A673 (cell line): ENCODE measurements at regions not wholly inside any gene's neighbourhood (a gene's known extent, or its start where the extent isn't known, plus 50 kb on each side); places are given as distances from the start of the nearest gene placed in this dataset.
"Not testable (repeated sequence)": the region's sequence is repeated elsewhere in the genome, so short reads cannot be mapped to it uniquely, and the experiment has no call there.

ENCODE experiments used
- BruUV-seq: library from RNA; stranded (reverse); fragments of 400-500 nt; replicated peaks from 2 replicates; lab custom pipeline; 2021; lab: Mats Ljungman, UMichigan
- CTCF ChIA-PET: fragments of 300-600 bp; sonication (Branson Sonifier 250); formaldehyde crosslinking; loops from one replicate; lab custom pipeline; 2022; ENCODE audit warnings: antibody characterized with exemption; lab: Charles Lee
- POLR2A ChIA-PET: fragments of 300-600 bp; sonication (Branson Sonifier 250); formaldehyde crosslinking; loops from one replicate; lab custom pipeline; 2022; ENCODE audit warnings: antibody characterized with exemption; ENCODE audit not compliant: low non-redundant PET; lab: Charles Lee
- DNase-seq: peaks from one replicate; pipeline ENCODE4 v3.0.0-alpha.2; 2015; ENCODE audit warnings: low spot score
- H3K27ac ChIP-seq: fragments of 200-600 bp; sonication (generic); 2 replicates; pipeline ENCODE4 v1.5.1; 2016; ENCODE audit warnings: mixed run types, low read depth, mild to moderate bottlenecking, mixed read lengths, antibody characterized with exemption, low read length; ENCODE audit not compliant: poor library complexity, severe bottlenecking
- H3K27me3 ChIP-seq: fragments of 200-600 bp; sonication (generic); replicated peaks from 2 replicates; pipeline ENCODE4 v1.6.1; 2017; ENCODE audit warnings: mixed run types, low read depth, mild to moderate bottlenecking, mixed read lengths, antibody characterized with exemption, low read length; ENCODE audit not compliant: insufficient read depth, poor library complexity
- H3K36me3 ChIP-seq: fragments of 200-600 bp; sonication (generic); 2 replicates; pipeline ENCODE4 v1.6.1; 2016; ENCODE audit warnings: mixed run types, mild to moderate bottlenecking, mixed read lengths, antibody characterized with exemption, low read length; ENCODE audit not compliant: insufficient read depth, poor library complexity, severe bottlenecking
- H3K4me1 ChIP-seq: fragments of 200-600 bp; sonication (generic); 2 replicates; pipeline ENCODE4 v1.6.1; 2017; ENCODE audit warnings: mixed run types, mild to moderate bottlenecking, mixed read lengths, antibody characterized with exemption, low read length; ENCODE audit not compliant: insufficient read depth, poor library complexity, severe bottlenecking
- H3K4me3 ChIP-seq: fragments of 200-600 bp; sonication (generic); 2 replicates; pipeline ENCODE4 v1.5.1; 2016; ENCODE audit warnings: low read depth, mixed run types, mild to moderate bottlenecking, mixed read lengths, low read length; ENCODE audit not compliant: poor library complexity, severe bottlenecking
- H3K9me3 ChIP-seq: fragments of 200-600 bp; sonication (generic); 2 replicates; pipeline ENCODE4 v1.6.1; 2016; ENCODE audit warnings: mixed run types, low read depth, mild to moderate bottlenecking, mixed read lengths, antibody characterized with exemption, low read length; ENCODE audit not compliant: poor library complexity, severe bottlenecking
- EZH2 ChIP-seq: fragments of 200-600 bp; sonication (generic); IDR thresholded peaks from 2 replicates; pipeline ENCODE4 v1.6.1; 2017; ENCODE audit warnings: borderline replicate concordance, low read depth, mild to moderate bottlenecking, mixed read lengths, antibody characterized with exemption, low read length; ENCODE audit not compliant: poor library complexity, severe bottlenecking
- intact Hi-C: fragments of 100-400 bp; cut with micrococcal nuclease; formaldehyde crosslinking; loops from one replicate; pipeline ENCODE4 v1.10.0; 2022; ENCODE audit not compliant: unreplicated experiment
- TF ChIP-seq, protein P1 (sequence below): fragments of 300-800, 200-600 bp; sonication (generic); conservative IDR thresholded peaks from 2 replicates; pipeline ENCODE4 v1.5.1; 2017; ENCODE audit warnings: low read depth, mild to moderate bottlenecking, antibody characterized with exemption, low read length, moderate library complexity, mixed read lengths

DNA sequence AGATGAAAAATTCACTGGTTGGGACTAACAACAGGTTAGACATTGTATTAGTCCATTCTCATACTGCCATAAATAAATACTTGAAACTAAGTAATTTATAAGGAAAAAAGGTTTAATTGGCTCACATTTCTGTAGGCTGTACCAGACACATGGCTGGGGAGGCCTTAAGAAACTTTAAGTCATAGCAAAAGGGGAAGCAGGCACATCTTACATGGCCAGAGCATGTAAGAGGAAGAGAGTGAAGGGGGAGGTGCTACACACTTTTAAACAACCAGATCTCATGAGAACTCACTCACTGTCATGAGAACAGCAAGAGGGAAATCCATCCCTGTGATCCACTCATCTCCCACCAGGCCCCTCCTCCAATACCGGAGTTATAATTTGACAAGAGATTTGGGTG is 125.9 kb downstream of the SUCLA2 start:
- TF ChIP-seq, protein P1, sequence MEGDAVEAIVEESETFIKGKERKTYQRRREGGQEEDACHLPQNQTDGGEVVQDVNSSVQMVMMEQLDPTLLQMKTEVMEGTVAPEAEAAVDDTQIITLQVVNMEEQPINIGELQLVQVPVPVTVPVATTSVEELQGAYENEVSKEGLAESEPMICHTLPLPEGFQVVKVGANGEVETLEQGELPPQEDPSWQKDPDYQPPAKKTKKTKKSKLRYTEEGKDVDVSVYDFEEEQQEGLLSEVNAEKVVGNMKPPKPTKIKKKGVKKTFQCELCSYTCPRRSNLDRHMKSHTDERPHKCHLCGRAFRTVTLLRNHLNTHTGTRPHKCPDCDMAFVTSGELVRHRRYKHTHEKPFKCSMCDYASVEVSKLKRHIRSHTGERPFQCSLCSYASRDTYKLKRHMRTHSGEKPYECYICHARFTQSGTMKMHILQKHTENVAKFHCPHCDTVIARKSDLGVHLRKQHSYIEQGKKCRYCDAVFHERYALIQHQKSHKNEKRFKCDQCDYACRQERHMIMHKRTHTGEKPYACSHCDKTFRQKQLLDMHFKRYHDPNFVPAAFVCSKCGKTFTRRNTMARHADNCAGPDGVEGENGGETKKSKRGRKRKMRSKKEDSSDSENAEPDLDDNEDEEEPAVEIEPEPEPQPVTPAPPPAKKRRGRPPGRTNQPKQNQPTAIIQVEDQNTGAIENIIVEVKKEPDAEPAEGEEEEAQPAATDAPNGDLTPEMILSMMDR = no peak
- TF ChIP-seq EZH2 = no peak
- intact Hi-C loops = no loop called here
- no peaks in the 10 kb centered on the region for H3K36me3 ChIP-seq
- H3K9me3 ChIP-seq = peaks cover 8% of the 10 kb centered on the region
- H3K4me3 ChIP-seq = no peak overlapping the region
- no TSS peak for BruUV-seq
- no peak overlapping the region for H3K27ac ChIP-seq
- POLR2A ChIA-PET = no interaction called here
- H3K27me3 ChIP-seq = no peaks in the 10 kb centered on the region
- no peaks in the 10 kb centered on the region for H3K4me1 ChIP-seq
- CTCF ChIA-PET = no interaction called here
- DNase-seq = no peak

DNA sequence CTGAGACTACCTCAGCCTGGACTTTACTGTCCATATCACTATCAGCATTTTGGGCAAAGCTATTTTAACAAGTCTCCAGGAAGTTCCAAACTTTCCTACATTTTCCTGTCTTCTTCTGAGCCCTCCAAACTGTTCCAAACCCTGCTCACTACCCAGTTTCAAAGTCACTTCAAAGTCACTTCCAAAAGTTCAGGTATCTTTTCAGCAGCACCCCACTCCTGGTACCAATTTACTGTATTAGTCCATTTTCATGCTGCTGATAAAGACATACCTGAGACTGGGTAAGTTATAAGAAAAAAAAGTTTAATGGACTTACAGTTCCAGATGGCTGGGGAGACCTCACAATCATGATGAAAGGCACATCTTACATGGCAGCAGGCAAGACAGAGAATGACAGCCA is 127.1 kb downstream of the SUCLA2 start:
- H3K4me1 ChIP-seq, H3K9me3 ChIP-seq, H3K4me3 ChIP-seq, H3K27me3 ChIP-seq, H3K27ac ChIP-seq, H3K36me3 ChIP-seq, BruUV-seq, POLR2A ChIA-PET, CTCF ChIA-PET, intact Hi-C loops, DNase-seq: not testable (repeated sequence)

DNA sequence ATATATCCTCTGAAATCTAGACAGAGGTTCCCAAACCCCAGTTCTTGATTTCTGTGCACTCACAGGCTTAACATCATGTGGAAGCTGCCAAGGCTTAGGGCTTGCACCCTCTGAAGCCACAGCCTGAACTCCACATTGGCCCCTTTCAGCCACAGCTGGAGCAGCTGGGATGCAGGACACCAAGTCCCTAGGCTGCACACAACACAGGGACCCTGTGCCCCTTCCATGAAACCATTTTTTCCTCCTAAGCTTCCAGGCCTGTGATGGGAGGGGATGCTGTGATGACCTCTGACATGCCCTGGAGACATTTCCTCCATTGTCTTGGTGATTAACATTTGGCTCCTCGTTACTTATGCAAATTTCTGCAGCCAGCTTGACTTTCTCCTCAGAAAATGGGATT is 127.8 kb downstream of the SUCLA2 start:
- DNase-seq, H3K27ac ChIP-seq, H3K36me3 ChIP-seq, POLR2A ChIA-PET, H3K27me3 ChIP-seq, H3K9me3 ChIP-seq, intact Hi-C loops, BruUV-seq, CTCF ChIA-PET, H3K4me3 ChIP-seq, H3K4me1 ChIP-seq: not testable (repeated sequence)

DNA sequence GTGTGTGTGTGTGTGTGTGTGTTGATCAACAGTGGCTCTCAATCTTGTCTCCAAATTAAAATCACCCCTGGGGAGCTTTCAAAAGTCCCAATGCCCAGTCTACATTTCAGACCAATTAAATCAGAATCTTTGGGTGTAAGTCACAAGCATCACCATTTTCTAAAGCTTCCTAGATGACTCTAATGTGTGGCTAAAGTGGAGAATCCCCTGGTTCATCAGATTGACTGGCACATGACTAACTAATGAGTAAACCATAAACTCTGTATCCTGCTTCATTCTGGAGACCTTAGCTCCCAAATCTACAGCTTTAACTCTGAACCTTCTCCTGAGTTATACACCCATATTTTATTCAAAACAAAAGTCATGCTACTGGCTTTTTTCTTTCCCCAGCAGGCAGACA is 131.3 kb downstream of the SUCLA2 start:
- Histone ChIP-seq H3K36me3 (no peaks in the 10 kb centered on the region), H3K4me1 (no peaks in the 10 kb centered on the region), H3K9me3 (peaks cover 7% of the 10 kb centered on the region), H3K4me3 (no peak overlapping the region), H3K27ac (no peak overlapping the region), H3K27me3 (no peaks in the 10 kb centered on the region)
- ChIA-PET POLR2A (no interaction called here), CTCF (no interaction called here)
- intact Hi-C loops = no loop called here
- TF ChIP-seq, protein P1 = no peak
- no peak for TF ChIP-seq EZH2
- no peak for DNase-seq
- no TSS peak for BruUV-seq
